H1 (cell line): ENCODE measurements at regions not wholly inside any gene's neighbourhood (a gene's known extent, or its start where the extent isn't known, plus 50 kb on each side); places are given as distances from the start of the nearest gene placed in this dataset.

ENCODE experiments used
- CTCF ChIA-PET: fragments of 300-600 bp; sonication (Branson Sonifier 250); formaldehyde crosslinking; loops from one replicate; lab custom pipeline; 2021; ENCODE audit not compliant: partially characterized antibody; lab: Charles Lee
- POLR2A ChIA-PET: fragments of 300-600 bp; sonication (Branson Sonifier 250); formaldehyde crosslinking; loops from one replicate; lab custom pipeline; 2021; ENCODE audit warnings: inconsistent platforms; ENCODE audit not compliant: partially characterized antibody; lab: Charles Lee
- DNase-seq, 2 experiments: peaks; one replicate each; pipeline versions ENCODE4 v3.0.0 to v3.0.0-alpha.2; 2010 to 2022; ENCODE audit warnings: low spot score in 2 of 2, low read depth in 1 of 2, mixed read lengths in 1 of 2
- FAIRE-seq: peaks from 2 replicates; lab custom pipeline; 2011; peaks lifted over from hg19 to GRCh38; lab: Jason Lieb, UNC
- H2AFZ ChIP-seq: 2 replicates; pipeline ENCODE4 v1.8.1; 2012; ENCODE audit warnings: low read length, inconsistent platforms
- H2AK5ac ChIP-seq: 2 replicates; pipeline ENCODE4 v1.6.1; 2013; ENCODE audit warnings: low read depth, low read length
- H2BK120ac ChIP-seq: replicated peaks from 2 replicates; pipeline ENCODE3; 2013; ENCODE audit warnings: low read depth, low read length, inconsistent platforms
- H2BK12ac ChIP-seq: 2 replicates; pipeline ENCODE4 v1.6.1; 2013; ENCODE audit warnings: low read depth, low read length
- H2BK15ac ChIP-seq: 2 replicates; pipeline ENCODE4 v1.6.1; 2013; ENCODE audit warnings: low read length
- H2BK20ac ChIP-seq: 2 replicates; pipeline ENCODE4 v1.6.1; 2013; ENCODE audit warnings: low read length
- H2BK5ac ChIP-seq: 2 replicates; pipeline ENCODE4 v1.6.1; 2013; ENCODE audit warnings: low read depth, low read length
- H3K14ac ChIP-seq: 2 replicates; pipeline ENCODE4 v1.6.1; 2013; ENCODE audit warnings: inconsistent platforms; ENCODE audit not compliant: insufficient read length
- H3K18ac ChIP-seq: 2 replicates; pipeline ENCODE4 v1.6.1; 2013; ENCODE audit warnings: low read length; ENCODE audit errors: extremely low read depth
- H3K23ac ChIP-seq: 2 replicates; pipeline ENCODE4 v1.6.1; 2013; ENCODE audit warnings: inconsistent platforms; ENCODE audit not compliant: insufficient read length
- H3K23me2 ChIP-seq: 2 replicates; pipeline ENCODE4 v1.6.1; 2013; ENCODE audit warnings: low read depth, low read length
- H3K27ac ChIP-seq: 2 replicates; pipeline ENCODE4 v1.6.1; 2011; ENCODE audit warnings: low read depth, low read length, inconsistent platforms
- H3K27me3 ChIP-seq, 4 experiments: replicated peaks in 1 of 4; 1 replicate in 1 of 4; 2 replicates in 3 of 4; pipeline versions ENCODE4 v1.6.1 to v1.8.1; 2011 to 2013; ENCODE audit warnings: low read length in 3 of 4, mild to moderate bottlenecking in 3 of 4, inconsistent platforms in 2 of 4, mixed read lengths in 2 of 4, moderate library complexity in 1 of 4; ENCODE audit not compliant: control insufficient read depth in 3 of 4, insufficient read depth in 3 of 4; ENCODE audit errors: extremely low read depth in 1 of 4
- H3K36me3 ChIP-seq, 4 experiments: 2 replicates each; pipeline versions ENCODE4 v1.6.1 to v1.8.1; 2011 to 2013; ENCODE audit warnings: mild to moderate bottlenecking in 4 of 4, low read length in 3 of 4, moderate library complexity in 2 of 4, control low read depth in 1 of 4, inconsistent platforms in 1 of 4; ENCODE audit not compliant: insufficient read depth in 4 of 4, control insufficient read depth in 2 of 4
- H3K4ac ChIP-seq: replicated peaks from 2 replicates; pipeline ENCODE3; 2013; ENCODE audit warnings: low read length, low read depth, mixed read lengths, inconsistent platforms; ENCODE audit not compliant: insufficient read length
- H3K4me1 ChIP-seq, 4 experiments: replicated peaks in 1 of 4; 1 replicate in 1 of 4; 2 replicates in 3 of 4; pipeline versions ENCODE4 v1.6.1 to v1.8.1; 2011 to 2013; ENCODE audit warnings: low read length in 3 of 4, inconsistent platforms in 2 of 4, mixed read lengths in 1 of 4; ENCODE audit not compliant: insufficient read depth in 4 of 4, control insufficient read depth in 3 of 4
- H3K4me2 ChIP-seq, 2 experiments: 2 replicates each; pipeline versions ENCODE4 v1.6.1 to v1.8.1; 2011 to 2013; ENCODE audit warnings: low read depth in 2 of 2, low read length in 2 of 2, control low read depth in 1 of 2, inconsistent platforms in 1 of 2, mild to moderate bottlenecking in 1 of 2; ENCODE audit not compliant: insufficient read depth in 1 of 2
- H3K4me3 ChIP-seq, 4 experiments: fragments of 200-600, 300-600 bp in 1 of 4; sonication (generic), shearing (Covaris generic), sonication (Bioruptor Twin) in 1 of 4; 2 replicates each; pipeline versions ENCODE4 v1.5.1 to v1.8.1; 2011 to 2016; ENCODE audit warnings: low read length in 4 of 4, low read depth in 3 of 4, control low read depth in 2 of 4, inconsistent platforms in 2 of 4, mild to moderate bottlenecking in 2 of 4, mixed read lengths in 1 of 4, moderate library complexity in 1 of 4; ENCODE audit not compliant: insufficient read depth in 2 of 4; ENCODE audit errors: extremely low read depth in 1 of 4
- H3K56ac ChIP-seq: replicated peaks from 2 replicates; pipeline ENCODE3; 2013; ENCODE audit warnings: low read depth, mild to moderate bottlenecking, mixed read lengths, low read length, inconsistent platforms; ENCODE audit not compliant: insufficient read length
- H3K79me1 ChIP-seq: 2 replicates; pipeline ENCODE4 v1.6.1; 2013; ENCODE audit warnings: low read depth, low read length, control low read depth
- H3K79me2 ChIP-seq, 2 experiments: 2 replicates each; pipeline versions ENCODE4 v1.6.1 to v1.8.1; 2012 to 2013; ENCODE audit warnings: low read length in 2 of 2, mild to moderate bottlenecking in 2 of 2, inconsistent platforms in 1 of 2; ENCODE audit not compliant: insufficient read depth in 2 of 2, control insufficient read depth in 1 of 2
- H3K9ac ChIP-seq, 4 experiments: replicated peaks in 1 of 4; 1 replicate in 1 of 4; 2 replicates in 3 of 4; pipeline versions ENCODE4 v1.6.1 to v1.8.1; 2011 to 2013; ENCODE audit warnings: low read depth in 3 of 4, low read length in 3 of 4, control low read depth in 2 of 4, mild to moderate bottlenecking in 2 of 4, moderate library complexity in 2 of 4, inconsistent platforms in 1 of 4; ENCODE audit errors: extremely low read depth in 1 of 4
- H3K9me3 ChIP-seq, 2 experiments: 2 replicates each; pipeline versions ENCODE4 v1.6.1 to v1.8.1; 2012 to 2013; ENCODE audit warnings: mild to moderate bottlenecking in 2 of 2, moderate library complexity in 2 of 2, control low read depth in 1 of 2, inconsistent platforms in 1 of 2, low read depth in 1 of 2, low read length in 1 of 2, mixed read lengths in 1 of 2; ENCODE audit not compliant: insufficient read depth in 2 of 2
- H4K20me1 ChIP-seq, 2 experiments: replicated peaks in 1 of 2; 2 replicates each; pipeline versions ENCODE3 to v1.8.1; 2011 to 2013; ENCODE audit warnings: inconsistent platforms in 2 of 2, low read length in 2 of 2, mild to moderate bottlenecking in 1 of 2; ENCODE audit not compliant: insufficient read depth in 2 of 2, control insufficient read depth in 1 of 2
- H4K5ac ChIP-seq: 2 replicates; pipeline ENCODE4 v1.6.1; 2013; ENCODE audit warnings: low read length, low read depth, mixed read lengths, inconsistent platforms; ENCODE audit not compliant: insufficient read length
- H4K8ac ChIP-seq: 2 replicates; pipeline ENCODE4 v1.8.0; 2013; ENCODE audit warnings: mild to moderate bottlenecking, moderate library complexity, low read length, inconsistent platforms; ENCODE audit not compliant: insufficient read depth; ENCODE audit errors: extremely low read depth
- H4K91ac ChIP-seq: replicated peaks from 2 replicates; pipeline ENCODE3; 2013; ENCODE audit warnings: low read length, mixed read lengths, inconsistent platforms; ENCODE audit not compliant: insufficient read length
- KDM5A ChIP-seq: fragments of 200-600 bp; IDR thresholded peaks from 2 replicates; pipeline ENCODE4 v1.7.1; 2012; ENCODE audit warnings: mild to moderate bottlenecking, low read length, inconsistent platforms, mixed read lengths
- POLR2A ChIP-seq, 2 experiments: IDR thresholded peaks; 1 replicate in 1 of 2; 2 replicates in 1 of 2; pipeline ENCODE4 v1.6.1; 2011; ENCODE audit warnings: low read depth in 2 of 2, low read length in 2 of 2, mild to moderate bottlenecking in 2 of 2; ENCODE audit errors: control extremely low read depth in 1 of 2
- WGBS, 2 experiments: shearing (Covaris generic) in 1 of 2; methylation state at CpG; one replicate each; pipeline versions ENCODE4 v1.1.6 to v1.1.7; 2013 to 2015; ENCODE audit warnings: low lambda C conversion rate in 2 of 2, mixed read lengths in 2 of 2, inconsistent platforms in 1 of 2, low coverage in 1 of 2, missing lambda C conversion rate in 1 of 2; ENCODE audit not compliant: insufficient replicate concordance in 2 of 2, insufficient coverage in 1 of 2, insufficient read length in 1 of 2; ENCODE audit errors: extremely low coverage in 1 of 2, missing lambda C conversion rate in 1 of 2; 5-methylcytosine and 5-hydroxymethylcytosine counted together

- FAIRE-seq: no peak
- H4K8ac ChIP-seq: no peak overlapping the region
- CTCF ChIA-PET: no interaction called here
- H3K36me3 ChIP-seq: no peaks in the 10 kb centered on the region
- H3K23ac ChIP-seq: no peak overlapping the region
- H4K20me1 ChIP-seq: no peaks in the 10 kb centered on the region
- DNase-seq: no peak
- H2BK15ac ChIP-seq: no peak overlapping the region
- H2AFZ ChIP-seq: no peak overlapping the region
- H3K4me2 ChIP-seq: no peak overlapping the region
- H2BK120ac ChIP-seq: no peak overlapping the region
- H3K56ac ChIP-seq: no peak overlapping the region
- no peak overlapping the region for H2AK5ac ChIP-seq
- H2BK5ac ChIP-seq: no peak overlapping the region
- H4K91ac ChIP-seq: no peak overlapping the region
- no peak overlapping the region for H3K9ac ChIP-seq
- no peaks in the 10 kb centered on the region for H3K27me3 ChIP-seq
- no peaks in the 10 kb centered on the region for H3K9me3 ChIP-seq
- 61% methylated on average over 3 of the region's 3 CpGs; no CpG with 5 or more reads in 1 of the 2 experiments for WGBS, 2 experiments
- H4K5ac ChIP-seq: no peak overlapping the region
- no peak overlapping the region for H2BK12ac ChIP-seq
- no peak overlapping the region for H2BK20ac ChIP-seq
- H3K79me2 ChIP-seq: no peaks in the 10 kb centered on the region
- H3K18ac ChIP-seq: no peak overlapping the region
- TF ChIP-seq POLR2A (IDR thresholded peaks at IDR 0.05; ENCODE audit: control extremely low read depth in 1 of 2, low read depth in 2 of 2, low read length in 2 of 2): no peak
- TF ChIP-seq KDM5A: no peak
- TF ChIP-seq, all 59 proteins: peak for 0
- H3K4ac ChIP-seq: no peak overlapping the region
- no peaks in the 10 kb centered on the region for H3K23me2 ChIP-seq
- H3K79me1 ChIP-seq: no peaks in the 10 kb centered on the region
- POLR2A ChIA-PET: no interaction called here
- H3K4me3 ChIP-seq: no peak overlapping the region
- no peak overlapping the region for H3K14ac ChIP-seq
- H3K27ac ChIP-seq: no peak overlapping the region
- peaks cover 0 to 5% (median 0%) of the 10 kb centered on the region in 4 experiments; a peak in 2 of 7 replicates for H3K4me1 ChIP-seq
These were observed 181.3 kb upstream of the EOMES start for GRCh38 chr3:27903446-27903845.
